Left ventricle myocardium inferior (tissue), 1 donor: ENCODE measurements at regions not wholly inside any gene's neighbourhood (a gene's known extent, or its start where the extent isn't known, plus 50 kb on each side); places are given as distances from the start of the nearest gene placed in this dataset.

Experiments
- DNase-seq: peaks from one replicate; pipeline ENCODE4 v3.0.0-alpha.2; 2020
- H3K27ac ChIP-seq: fragments of 200-600 bp; replicated peaks from 2 replicates; pipeline ENCODE4 v1.8.0; 2021
- H3K27me3 ChIP-seq: fragments of 200-600 bp; 2 replicates; pipeline ENCODE4 v1.8.0; 2021; ENCODE audit warnings: low read depth
- H3K36me3 ChIP-seq: fragments of 200-600 bp; 2 replicates; pipeline ENCODE4 v1.8.0; 2021
- H3K4me1 ChIP-seq: fragments of 200-600 bp; 2 replicates; pipeline ENCODE4 v1.8.0; 2021
- H3K4me3 ChIP-seq: fragments of 200-600 bp; 2 replicates; pipeline ENCODE4 v1.8.0; 2021; ENCODE audit warnings: mild to moderate bottlenecking, moderate library complexity
- H3K9me3 ChIP-seq: fragments of 200-600 bp; replicated peaks from 2 replicates; pipeline ENCODE4 v1.8.0; 2021
- CTCF ChIP-seq: fragments of 200-600 bp; IDR thresholded peaks from 2 replicates; pipeline ENCODE4 v1.8.0; 2021; ENCODE audit warnings: antibody characterized with exemption, mild to moderate bottlenecking, borderline replicate concordance
- intact Hi-C: fragments of 100-400 bp; cut with micrococcal nuclease; formaldehyde crosslinking; loops from one replicate; pipeline ENCODE4 v1.11.0; 2022
- donor health status: DM: no; HTN: yes; CAD: no; lungs with severe emphysema.

DNA sequence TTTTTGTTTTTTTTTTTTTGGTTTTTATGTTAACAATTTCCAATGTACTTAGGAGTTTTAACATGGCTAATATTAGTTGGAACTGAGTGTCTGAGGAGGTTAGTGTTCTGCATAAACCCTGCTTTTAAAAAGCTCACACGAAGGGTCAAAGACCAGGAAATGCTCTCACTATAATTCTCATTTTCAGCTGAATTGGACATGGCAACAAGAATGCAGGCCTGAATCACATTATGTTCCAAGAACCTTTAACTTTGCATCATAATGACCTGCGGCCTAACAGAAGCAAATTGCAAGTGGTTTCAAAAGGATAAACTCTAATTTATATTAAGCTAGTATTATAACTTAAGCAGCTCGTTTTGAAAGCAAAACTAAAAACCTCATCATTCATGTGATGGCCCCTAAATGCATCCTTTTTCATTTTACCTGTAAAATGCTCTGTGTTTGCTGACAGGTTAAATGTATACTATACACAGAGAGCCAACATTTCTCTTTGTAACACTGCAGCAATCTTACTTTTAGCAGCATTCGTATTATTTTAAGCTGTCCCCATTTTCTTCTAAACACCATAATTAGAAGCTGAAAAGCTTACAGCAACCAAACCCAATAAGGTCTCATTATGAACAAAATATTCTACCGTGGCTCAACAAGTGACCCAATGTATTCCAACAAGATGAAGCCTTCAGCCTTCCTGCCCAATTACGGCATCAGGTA is 242.8 kb upstream of the SP4 start:
- no peaks in the 10 kb centered on the region for H3K36me3 ChIP-seq
- intact Hi-C loops, result no loop called here

GRCh38 chr7:21185653-21186265 is 242.1 kb upstream of the SP4 start:
- intact Hi-C loops, result no loop called here

More for the DNA sequence above, 242.8 kb upstream of the SP4 start:
- H3K27ac ChIP-seq, result no peak overlapping the region
- peaks cover 6% of the 10 kb centered on the region for H3K9me3 ChIP-seq
- no peak overlapping the region for H3K4me3 ChIP-seq
- peaks cover 12% of the 10 kb centered on the region for H3K27me3 ChIP-seq
- DNase-seq, result no peak
- TF ChIP-seq CTCF, result no peak
- no peaks in the 10 kb centered on the region for H3K4me1 ChIP-seq

DNA sequence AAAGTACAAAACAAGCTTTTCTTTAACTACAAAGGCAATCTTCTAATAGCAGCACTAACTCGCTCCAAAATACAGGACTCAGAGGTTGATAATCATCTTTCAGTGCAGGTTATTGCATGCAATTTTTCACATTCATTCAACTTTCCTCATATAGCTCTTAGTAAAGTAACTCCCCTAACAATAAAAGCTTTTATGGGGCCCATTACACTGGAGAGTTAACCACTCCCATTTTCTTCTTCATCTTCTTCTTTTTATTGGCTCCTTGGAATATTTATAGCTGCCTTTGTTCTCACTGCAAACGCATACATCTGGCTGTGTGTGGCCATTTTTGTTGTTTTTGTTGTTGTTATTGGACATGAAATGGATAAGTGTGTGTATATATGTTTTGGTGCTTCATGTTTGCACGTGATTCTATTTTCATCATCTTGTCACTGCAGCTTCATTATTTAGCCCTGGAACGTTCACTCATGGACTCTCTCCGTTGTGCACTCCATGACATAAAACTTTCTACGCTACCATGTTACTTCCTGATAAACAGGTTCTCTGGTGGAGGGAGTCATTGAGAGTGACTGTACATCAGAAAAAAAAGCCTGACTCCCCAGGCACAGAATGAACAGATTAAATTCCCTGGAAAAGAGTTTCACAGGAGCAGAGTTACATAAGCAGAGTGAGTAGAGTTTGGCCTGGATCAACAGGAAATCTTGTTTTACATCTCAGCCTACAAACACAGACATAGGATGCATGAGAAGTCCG is 236.4 kb upstream of the SP4 start:
- Histone ChIP-seq H3K36me3 (no peaks in the 10 kb centered on the region), H3K27me3 (peaks cover 12% of the 10 kb centered on the region), H3K27ac (no peak overlapping the region), H3K9me3 (no peaks in the 10 kb centered on the region), H3K4me3 (no peak overlapping the region), H3K4me1 (no peaks in the 10 kb centered on the region)
- no peak for DNase-seq
- intact Hi-C loops, result no loop called here
- no peak for TF ChIP-seq CTCF

More at GRCh38 chr7:21185653-21186265, 242.1 kb upstream of the SP4 start:
- TF ChIP-seq CTCF, result no peak
- DNase-seq, result no peak
- Histone ChIP-seq H3K27me3 (peaks cover 12% of the 10 kb centered on the region), H3K4me1 (no peaks in the 10 kb centered on the region), H3K36me3 (no peaks in the 10 kb centered on the region), H3K27ac (no peak overlapping the region), H3K9me3 (peaks cover 6% of the 10 kb centered on the region), H3K4me3 (no peak overlapping the region)

GRCh38 chr7:21192657-21193056 is 235.2 kb upstream of the SP4 start:
- no peaks in the 10 kb centered on the region for H3K36me3 ChIP-seq

More at GRCh38 chr7:21192657-21193056, 235.2 kb upstream of the SP4 start:
- Histone ChIP-seq H3K4me1 (no peaks in the 10 kb centered on the region), H3K27me3 (peaks cover 6% of the 10 kb centered on the region), H3K4me3 (no peak overlapping the region), H3K27ac (no peak overlapping the region), H3K9me3 (no peaks in the 10 kb centered on the region)
- DNase-seq, result no peak
- no peak for TF ChIP-seq CTCF
- intact Hi-C loops, result no loop called here
